Occipital lobe (tissue), 1 donor: ENCODE measurements at regions not wholly inside any gene's neighbourhood (a gene's known extent, or its start where the extent isn't known, plus 50 kb on each side); places are given as distances from the start of the nearest gene placed in this dataset.

Experiments used
- DNase-seq: peaks from one replicate; lab custom pipeline; 2025; lab: John Stamatoyannopoulos, UW

DNA sequence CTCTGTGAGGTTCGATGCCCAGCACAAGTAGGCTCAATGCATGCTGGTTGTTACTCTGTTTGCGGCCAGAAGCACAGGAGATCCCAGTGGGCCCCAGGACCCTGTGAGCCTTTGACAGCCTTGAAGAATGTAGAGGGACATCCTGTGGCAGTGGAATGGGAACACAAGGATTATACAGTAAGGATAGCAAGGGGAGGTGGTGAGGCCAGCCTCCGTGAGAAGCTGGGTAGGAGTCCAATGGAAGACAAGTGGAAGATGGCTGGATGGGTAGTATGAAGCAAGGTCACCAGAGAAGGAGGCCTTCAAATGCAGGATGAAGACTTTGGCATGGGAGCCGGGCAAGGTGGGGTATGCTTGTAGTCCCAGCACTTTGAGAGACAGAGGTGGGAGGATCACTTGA lies 622.9 kb upstream of the CDH4 start:
- no peak for DNase-seq

DNA sequence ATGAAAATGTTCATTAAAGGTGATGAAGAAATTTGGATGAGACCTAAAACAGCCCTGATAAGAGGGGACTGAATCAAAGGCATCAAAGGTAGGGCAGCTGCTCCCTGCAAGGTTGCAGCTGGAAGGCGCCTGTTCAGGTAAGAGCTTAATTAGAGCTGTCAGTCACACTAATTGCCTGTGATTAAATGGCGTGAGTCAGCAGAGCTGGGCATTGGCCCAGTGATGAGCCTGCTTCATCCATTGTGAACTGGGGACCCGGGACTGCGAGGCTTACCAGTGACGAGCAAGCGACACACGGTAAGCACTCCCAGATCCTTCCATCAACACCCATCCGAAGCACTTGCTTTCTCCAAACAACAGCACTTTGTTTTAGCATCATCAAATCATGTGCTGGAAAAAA lies 621.5 kb upstream of the CDH4 start:
- DNase-seq: no peak

DNA sequence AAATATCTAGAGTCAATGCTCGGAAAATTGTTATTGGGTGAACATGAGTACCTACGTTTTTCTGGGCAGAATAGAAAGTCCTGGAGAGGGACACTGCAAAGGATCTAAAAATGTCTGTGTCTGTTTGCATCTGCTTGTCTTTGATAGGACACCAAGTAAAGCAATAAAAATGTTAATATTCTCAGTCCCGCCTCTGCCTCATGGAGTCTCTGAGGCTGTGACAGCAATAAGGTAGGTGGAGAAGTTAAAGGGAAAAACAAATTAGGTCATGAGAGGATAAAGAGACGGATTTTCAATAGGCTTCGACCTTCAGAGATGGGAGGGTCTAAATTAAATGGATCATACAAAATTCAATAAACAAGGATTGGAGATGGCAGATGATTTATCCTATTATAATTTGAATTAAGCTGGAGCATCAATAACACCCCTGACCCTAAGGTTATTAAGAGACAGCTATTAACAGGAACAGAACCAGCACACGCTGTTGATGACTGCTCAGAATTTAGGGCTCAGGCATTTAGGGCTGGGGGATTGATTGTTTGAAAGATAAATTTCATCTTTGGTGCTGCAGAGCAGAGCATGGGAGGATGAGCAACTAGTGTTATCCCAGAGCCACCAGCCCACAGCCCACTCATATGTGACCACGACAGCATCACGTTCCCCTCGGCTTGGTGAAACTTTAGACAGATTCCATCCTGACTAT lies 620.3 kb upstream of the CDH4 start:
- no peak for DNase-seq

GRCh38 chr20:60632391-60633262 lies 619.4 kb upstream of the CDH4 start:
- DNase-seq: no peak

GRCh38 chr20:60634491-60635172 lies 617.4 kb upstream of the CDH4 start:
- DNase-seq: no peak

DNA sequence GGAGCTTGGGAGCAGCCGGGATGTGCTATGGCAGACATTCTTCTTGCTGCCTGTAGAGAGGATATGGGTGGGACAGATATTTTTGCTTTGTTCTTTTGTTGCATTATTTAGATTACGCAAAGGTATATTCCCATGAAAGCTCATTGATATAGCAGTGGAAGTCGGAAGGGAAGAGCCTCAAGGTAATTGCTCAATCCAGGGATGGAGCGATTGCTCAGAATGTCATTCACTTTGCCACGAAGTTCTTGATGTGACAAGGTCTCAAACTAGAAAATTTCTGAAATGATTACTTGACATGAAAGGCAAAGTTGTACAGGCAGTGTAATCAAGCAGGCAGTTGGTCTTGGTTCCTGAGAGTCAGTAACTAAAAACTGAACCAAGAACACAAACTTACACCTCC lies 615.6 kb upstream of the CDH4 start:
- no peak for DNase-seq

GRCh38 chr20:60637801-60638200 lies 614.3 kb upstream of the CDH4 start:
- no peak for DNase-seq

GRCh38 chr20:60638430-60639098 lies 613.5 kb upstream of the CDH4 start:
- no peak for DNase-seq

GRCh38 chr20:60641879-60642447 lies 610.1 kb upstream of the CDH4 start:
- DNase-seq: no peak

DNA sequence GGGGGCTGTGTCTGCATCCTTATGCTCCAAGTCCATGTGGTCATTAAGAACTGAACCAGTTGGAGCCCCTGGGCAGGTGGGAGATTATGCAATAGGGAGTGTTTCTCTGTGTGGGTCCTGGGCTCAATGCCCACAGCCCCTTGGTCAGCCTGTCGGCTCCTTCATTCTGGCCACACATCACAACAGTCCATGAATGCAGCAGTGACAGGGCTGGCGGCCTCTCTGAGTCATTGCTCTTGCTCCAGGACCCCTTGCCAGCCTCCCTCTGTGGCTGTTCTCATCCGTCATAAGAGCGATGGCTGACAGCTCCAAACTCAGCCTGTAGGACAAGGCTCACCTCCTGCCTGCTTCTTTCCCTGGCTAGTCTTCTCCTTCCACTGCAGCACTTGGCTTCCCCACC lies 609.5 kb upstream of the CDH4 start:
- DNase-seq: no peak

- DNase-seq: no peak
These were observed 603.5 kb upstream of the CDH4 start for GRCh38 chr20:60648556-60648955.

- no peak for DNase-seq
These were observed 602.5 kb upstream of the CDH4 start for GRCh38 chr20:60649541-60649940.

DNA sequence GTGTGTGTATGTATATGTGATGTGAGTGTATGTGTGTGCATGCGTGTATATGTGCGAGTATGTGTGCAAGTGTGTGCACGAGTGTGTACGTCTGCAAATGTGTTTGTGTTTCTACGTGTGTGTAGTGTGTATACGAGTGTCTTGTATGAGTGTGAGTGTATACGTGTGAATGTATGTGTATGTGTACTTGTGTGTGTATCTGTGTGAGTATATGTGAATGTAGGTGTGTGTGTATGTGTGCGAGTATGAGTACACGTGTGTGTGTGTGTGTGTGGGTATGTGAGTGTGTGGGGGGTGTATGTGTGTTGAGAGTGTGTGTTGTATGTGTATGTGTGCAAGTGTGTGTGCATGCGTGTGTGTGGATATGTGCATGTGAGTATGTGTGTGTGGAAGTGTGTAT lies 602.0 kb upstream of the CDH4 start:
- no peak for DNase-seq

GRCh38 chr20:60652046-60652445 lies 600.0 kb upstream of the CDH4 start:
- no peak for DNase-seq

DNA sequence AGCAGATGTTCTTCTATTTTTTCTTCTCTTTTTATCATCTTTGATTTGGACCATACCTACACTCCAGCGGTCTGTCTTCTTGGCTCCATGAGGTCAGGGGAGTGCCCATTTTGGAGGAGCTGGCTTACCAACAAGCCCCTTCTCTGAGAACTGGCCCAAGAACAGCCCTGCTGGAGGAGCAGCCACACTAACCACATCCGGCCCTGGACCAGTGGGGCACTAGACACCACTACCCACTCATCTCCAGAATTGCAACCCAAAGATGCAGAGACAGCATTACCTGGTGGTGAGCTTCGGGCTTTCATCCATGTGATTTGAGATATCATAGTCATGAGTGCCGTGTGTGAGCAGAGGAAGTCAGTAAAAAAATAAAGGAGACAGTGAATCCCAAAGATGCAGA lies 599.4 kb upstream of the CDH4 start:
- no peak for DNase-seq

- DNase-seq: no peak
These were observed 598.8 kb upstream of the CDH4 start for GRCh38 chr20:60653111-60653845.

- no peak for DNase-seq
These were observed 593.4 kb upstream of the CDH4 start for GRCh38 chr20:60658681-60659080.

- no peak for DNase-seq
These were observed 592.8 kb upstream of the CDH4 start for GRCh38 chr20:60659240-60659639.

GRCh38 chr20:60662307-60662706 lies 589.8 kb upstream of the CDH4 start:
- no peak for DNase-seq

DNA sequence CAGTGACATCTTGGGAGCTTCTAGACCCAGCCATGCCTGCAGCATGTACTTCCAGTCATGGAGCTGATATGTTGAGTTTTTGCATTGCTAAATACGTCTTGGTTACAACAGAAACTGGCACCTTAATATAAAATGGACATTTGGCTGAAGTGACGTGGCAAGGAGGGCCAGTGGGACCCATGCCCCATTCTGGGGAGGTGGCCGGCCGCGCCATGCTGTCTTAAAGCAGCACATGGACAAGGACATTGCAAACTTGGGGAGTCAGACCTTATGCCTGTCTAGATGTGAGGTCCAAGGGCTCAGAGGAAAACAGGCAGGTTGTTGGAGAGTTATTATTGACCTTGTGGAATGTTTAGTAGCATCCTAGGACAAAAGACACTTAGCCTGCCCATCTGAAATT lies 588.0 kb upstream of the CDH4 start:
- no peak for DNase-seq

DNA sequence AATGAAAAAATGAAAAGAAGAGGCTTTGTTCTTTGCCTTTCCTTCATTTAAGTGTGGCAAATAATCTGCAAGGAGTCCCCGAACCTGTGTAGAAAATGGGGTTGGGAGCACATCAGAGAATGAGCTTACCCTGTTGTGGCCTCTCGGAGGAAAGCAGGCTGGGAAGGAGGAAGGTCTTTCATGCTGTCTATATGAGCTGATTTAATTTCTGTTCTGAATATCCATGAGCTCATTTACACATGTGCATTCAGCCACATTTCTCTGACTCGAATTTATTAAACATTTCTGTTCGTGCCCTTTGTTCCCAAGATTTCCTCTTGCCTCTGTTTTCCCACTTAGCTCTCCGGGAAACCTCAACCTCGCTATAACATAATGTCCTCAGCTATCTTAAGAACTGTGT lies 584.4 kb upstream of the CDH4 start:
- no peak for DNase-seq
